Adrenal gland (tissue), 9 donors: ENCODE measurements at regions not wholly inside any gene's neighbourhood (a gene's known extent, or its start where the extent isn't known, plus 50 kb on each side); places are given as distances from the start of the nearest gene placed in this dataset.

Source experiments
- DNase-seq, 7 donors: peaks; one replicate each; pipeline ENCODE4 v3.0.0-alpha.2; 2019 to 2020
- H3K27ac ChIP-seq, 5 donors: fragments of 200-600 bp; sonication (generic) in 4 of 5; 1 replicate in 3 of 5; 2 replicates in 2 of 5; pipeline versions ENCODE4 v1.5.1 to v1.8.0; 2016 to 2020; ENCODE audit warnings: mild to moderate bottlenecking in 1 of 5
- H3K27me3 ChIP-seq: fragments of 200-600 bp; 2 replicates; pipeline ENCODE4 v1.8.0; 2021
- H3K36me3 ChIP-seq, 2 donors: fragments of 200-600 bp; replicated peaks in 1 of 2; 1 replicate in 1 of 2; 2 replicates in 1 of 2; pipeline versions ENCODE4 v1.5.1 to v1.8.0; 2018 to 2022
- H3K4me1 ChIP-seq, 2 donors: fragments of 200-600 bp; replicated peaks in 1 of 2; 1 replicate in 1 of 2; 2 replicates in 1 of 2; pipeline versions ENCODE4 v1.5.1 to v1.8.0; 2018 to 2021
- H3K4me3 ChIP-seq, 4 donors: fragments of 200-600 bp; sonication (generic) in 3 of 4; one replicate each; pipeline ENCODE4 v1.5.1; 2016 to 2018
- H3K9me3 ChIP-seq, 3 donors: fragments of 200-600 bp; sonication (generic) in 1 of 3; replicated peaks in 1 of 3; 1 replicate in 2 of 3; 2 replicates in 1 of 3; pipeline versions ENCODE4 v1.5.1 to v1.8.0; 2016 to 2021
- POLR2A ChIP-seq, 2 donors: fragments of 450-650 bp; IDR thresholded peaks; one replicate each; pipeline ENCODE4 v1.6.1; 2017; ENCODE audit warnings: antibody characterized with exemption in 2 of 2, mild to moderate bottlenecking in 2 of 2, moderate library complexity in 1 of 2
- WGBS, 4 donors: extraction: QIAGEN DNeasy Blood & Tissue Kit in 2 of 4; methylation state at CpG; one replicate each; pipeline versions ENCODE4 v1.1.5 to v1.1.7; 2013 to 2017; 5-methylcytosine and 5-hydroxymethylcytosine counted together
- intact Hi-C, 2 donors: fragments of 100-400 bp; cut with DNase I; formaldehyde crosslinking; loops; one replicate each; pipeline versions ENCODE4 v1.14.1 to v1.15.0; 2022 to 2023
- TF ChIP-seq, protein P1 (sequence below), 6 experiments: fragments of 450-650 bp in 4 of 6; fragments of 200-600 bp in 2 of 6; sonication (generic) in 1 of 6; IDR thresholded peaks; 1 replicate in 5 of 6; 2 replicates in 1 of 6; pipeline versions ENCODE4 v1.5.1 to v1.8.0; 2016 to 2021; ENCODE audit warnings: antibody characterized with exemption in 6 of 6, mild to moderate bottlenecking in 2 of 6, moderate library complexity in 1 of 6
- donor health status: healthy with polysubstance abuse.
- donor health status: Bipolar disorder and iron deficiency.
- donor health status: DM: yes; HTN: yes; CAD: no.
- donor health status: DM: no; HTN: no; CAD: no.
- donor health status: DM: no; HTN: no; CAD: no.

DNA sequence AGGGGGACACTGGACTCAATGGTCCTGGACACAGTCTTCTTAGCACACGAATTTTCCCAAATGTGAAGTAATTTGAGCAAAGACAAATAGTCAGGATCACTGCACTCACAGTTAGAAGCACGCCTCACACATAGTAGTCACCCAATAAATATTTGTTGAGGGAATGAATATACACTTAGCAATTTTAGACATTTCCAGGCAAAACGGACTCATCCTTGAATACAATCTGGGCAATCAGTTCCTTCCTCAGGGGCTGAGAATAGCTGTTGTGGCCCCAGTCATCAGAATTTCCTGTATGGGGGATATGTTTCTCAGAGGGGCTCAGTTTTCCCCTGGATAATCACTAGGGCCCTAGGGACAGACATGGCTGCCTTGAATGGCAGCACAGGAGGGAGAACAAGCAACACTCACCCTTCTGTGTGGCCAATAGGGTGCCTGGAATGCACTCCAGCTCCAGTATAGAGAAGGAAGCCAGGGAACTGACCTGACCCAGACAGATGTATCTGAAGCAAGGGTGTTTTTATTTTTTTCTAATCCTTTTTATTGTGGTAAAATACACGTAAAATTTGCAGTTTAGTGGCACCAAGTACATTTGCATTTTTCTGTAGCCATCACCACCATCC lies 282.7 kb upstream of the ZNF32 start:
- H3K27ac ChIP-seq = no peak overlapping the region
- no peak for DNase-seq
- H3K9me3 ChIP-seq = no peaks in the 10 kb centered on the region
- no peak for TF ChIP-seq POLR2A (IDR thresholded peaks at IDR 0.05)
- TF ChIP-seq, protein P1, sequence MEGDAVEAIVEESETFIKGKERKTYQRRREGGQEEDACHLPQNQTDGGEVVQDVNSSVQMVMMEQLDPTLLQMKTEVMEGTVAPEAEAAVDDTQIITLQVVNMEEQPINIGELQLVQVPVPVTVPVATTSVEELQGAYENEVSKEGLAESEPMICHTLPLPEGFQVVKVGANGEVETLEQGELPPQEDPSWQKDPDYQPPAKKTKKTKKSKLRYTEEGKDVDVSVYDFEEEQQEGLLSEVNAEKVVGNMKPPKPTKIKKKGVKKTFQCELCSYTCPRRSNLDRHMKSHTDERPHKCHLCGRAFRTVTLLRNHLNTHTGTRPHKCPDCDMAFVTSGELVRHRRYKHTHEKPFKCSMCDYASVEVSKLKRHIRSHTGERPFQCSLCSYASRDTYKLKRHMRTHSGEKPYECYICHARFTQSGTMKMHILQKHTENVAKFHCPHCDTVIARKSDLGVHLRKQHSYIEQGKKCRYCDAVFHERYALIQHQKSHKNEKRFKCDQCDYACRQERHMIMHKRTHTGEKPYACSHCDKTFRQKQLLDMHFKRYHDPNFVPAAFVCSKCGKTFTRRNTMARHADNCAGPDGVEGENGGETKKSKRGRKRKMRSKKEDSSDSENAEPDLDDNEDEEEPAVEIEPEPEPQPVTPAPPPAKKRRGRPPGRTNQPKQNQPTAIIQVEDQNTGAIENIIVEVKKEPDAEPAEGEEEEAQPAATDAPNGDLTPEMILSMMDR (IDR thresholded peaks at IDR 0.05) = no peak
- no peak overlapping the region for H3K4me3 ChIP-seq
- H3K4me1 ChIP-seq = no peaks in the 10 kb centered on the region
- H3K27me3 ChIP-seq = no peaks in the 10 kb centered on the region
- 78 to 86% (median 83%) methylated on average over 4 of the region's 4 CpGs for WGBS, 4 donors
- intact Hi-C loops = no loop called here
- no peaks in the 10 kb centered on the region for H3K36me3 ChIP-seq

GRCh38 chr10:43930777-43931176 lies 282.1 kb upstream of the ZNF32 start:
- H3K4me1 ChIP-seq = no peaks in the 10 kb centered on the region
- intact Hi-C loops = no loop called here
- no peak overlapping the region for H3K4me3 ChIP-seq
- no peaks in the 10 kb centered on the region for H3K36me3 ChIP-seq
- no peaks in the 10 kb centered on the region for H3K27me3 ChIP-seq
- 78 to 96% (median 88%) methylated on average over 5 of the region's 5 CpGs for WGBS, 4 donors
- H3K9me3 ChIP-seq = no peaks in the 10 kb centered on the region
- H3K27ac ChIP-seq = no peak overlapping the region
- DNase-seq = no peak
- TF ChIP-seq, protein P1 (IDR thresholded peaks at IDR 0.05) = no peak
- no peak for TF ChIP-seq POLR2A (IDR thresholded peaks at IDR 0.05)

GRCh38 chr10:43930243-43930642 lies 281.6 kb upstream of the ZNF32 start:
- no peaks in the 10 kb centered on the region for H3K9me3 ChIP-seq
- no peaks in the 10 kb centered on the region for H3K36me3 ChIP-seq
- H3K27ac ChIP-seq = no peak overlapping the region
- H3K27me3 ChIP-seq = no peaks in the 10 kb centered on the region
- TF ChIP-seq, protein P1 (IDR thresholded peaks at IDR 0.05) = no peak
- TF ChIP-seq POLR2A (IDR thresholded peaks at IDR 0.05) = no peak
- no peak for DNase-seq
- no peak overlapping the region for H3K4me3 ChIP-seq
- intact Hi-C loops = no loop called here
- 78 to 85% (median 78%) methylated on average over 3 of the region's 3 CpGs for WGBS, 4 donors
- no peaks in the 10 kb centered on the region for H3K4me1 ChIP-seq

DNA sequence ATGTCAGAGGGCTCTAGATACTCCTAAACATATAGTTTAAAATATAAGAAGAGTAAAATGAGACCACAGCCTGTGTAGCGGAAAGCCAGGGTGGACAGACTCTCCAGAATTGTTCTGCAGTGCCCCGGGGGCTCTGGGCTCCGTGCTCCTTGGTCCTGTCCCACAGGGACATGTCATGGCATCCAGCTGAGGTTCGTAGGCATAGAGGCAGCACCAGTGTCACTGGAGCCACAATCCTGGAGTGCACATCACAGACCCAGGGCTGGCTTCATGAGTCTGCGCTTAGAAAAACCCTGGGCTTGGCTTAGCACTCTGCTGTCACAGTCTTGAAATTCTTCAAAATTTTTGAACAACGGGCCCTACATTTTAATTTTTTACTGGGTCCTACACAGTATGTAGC lies 280.4 kb upstream of the ZNF32 start:
- no peak for DNase-seq
- no peak overlapping the region for H3K27ac ChIP-seq
- no peak for TF ChIP-seq POLR2A (IDR thresholded peaks at IDR 0.05)
- TF ChIP-seq, protein P1 (IDR thresholded peaks at IDR 0.05) = no peak
- intact Hi-C loops = loop anchor here in 1 of 2 donors (10.0 kb wide), 1 partner anchor 386 kb away; no protein-coding TSS in a partner anchor
- H3K4me1 ChIP-seq = no peaks in the 10 kb centered on the region
- H3K27me3 ChIP-seq = no peaks in the 10 kb centered on the region
- H3K4me3 ChIP-seq = no peak overlapping the region
- no peaks in the 10 kb centered on the region for H3K9me3 ChIP-seq
- WGBS, 4 donors = 87 to 93% (median 91%) methylated on average over 4 to 6 of the region's 6 CpGs
- no peaks in the 10 kb centered on the region for H3K36me3 ChIP-seq
